GM12878 (cell line): ENCODE measurements at regions not wholly inside any gene's neighbourhood (a gene's known extent, or its start where the extent isn't known, plus 50 kb on each side); places are given as distances from the start of the nearest gene placed in this dataset.

Source experiments
- ATAC-seq: fragments of 200-7000 bp; cut with Tn5 transposase; 3 replicates; pipeline ENCODE4 v1.9.1; 2020; ENCODE audit warnings: mild to moderate bottlenecking, moderate library complexity
- BruUV-seq: library from RNA; stranded (reverse); fragments of 400-500 nt; replicated peaks from 2 replicates; lab custom pipeline; 2021; lab: Mats Ljungman, UMichigan
- CTCF ChIA-PET: fragments of 300-600 bp; sonication (Branson Sonifier 250); formaldehyde crosslinking; extraction: SDS; loops from one replicate; lab custom pipeline; 2021; ENCODE audit warnings: inconsistent platforms; lab: Yijun Ruan, JAX
- POLR2A ChIA-PET: fragments of 350-600 bp; formaldehyde crosslinking; extraction: SDS; loops from one replicate; lab custom pipeline; 2021; ENCODE audit warnings: inconsistent platforms; lab: Charles Lee
- RAD21 ChIA-PET: fragments of 300-600 bp; sonication (Branson Sonifier 250); formaldehyde crosslinking; loops from one replicate; lab custom pipeline; 2023; ENCODE audit warnings: antibody characterized with exemption; ENCODE audit not compliant: unreplicated experiment; lab: Charles Lee
- SMC1A ChIA-PET: fragments of 300-600 bp; sonication (Branson Sonifier 250); formaldehyde crosslinking; loops from one replicate; lab custom pipeline; 2023; ENCODE audit not compliant: unreplicated experiment, uncharacterized antibody; lab: Charles Lee
- DNase-seq: peaks from one replicate; pipeline ENCODE4 v3.0.0-alpha.2; 2011; ENCODE audit warnings: low read depth, low spot score
- FAIRE-seq: peaks from 3 replicates; lab custom pipeline; 2011; peaks lifted over from hg19 to GRCh38; lab: Jason Lieb, UNC
- H2AFZ ChIP-seq: 2 replicates; pipeline ENCODE4 v1.6.0; 2011; ENCODE audit warnings: low read depth, low read length, control low read depth; ENCODE audit not compliant: control insufficient read depth
- H3K27ac ChIP-seq: 2 replicates; pipeline ENCODE4 v1.5.1; 2011; ENCODE audit warnings: control low read depth; ENCODE audit not compliant: control insufficient read depth, insufficient read depth
- H3K27me3 ChIP-seq, 2 experiments: replicated peaks in 1 of 2; 2 replicates each; pipeline versions ENCODE4 v1.6.0 to v1.6.1; 2011; ENCODE audit warnings: low read length in 1 of 2; ENCODE audit not compliant: control insufficient read depth in 2 of 2, insufficient read depth in 2 of 2
- H3K36me3 ChIP-seq, 2 experiments: 2 replicates each; pipeline ENCODE4 v1.5.1; 2011; ENCODE audit warnings: low read length in 1 of 2; ENCODE audit not compliant: control insufficient read depth in 2 of 2, insufficient read depth in 2 of 2
- H3K4me1 ChIP-seq: 2 replicates; pipeline ENCODE4 v1.6.1; 2011; ENCODE audit warnings: mild to moderate bottlenecking, low read length, moderate library complexity, mixed read lengths; ENCODE audit not compliant: control insufficient read depth, insufficient read depth
- H3K4me2 ChIP-seq: 2 replicates; pipeline ENCODE4 v1.6.0; 2011; ENCODE audit warnings: control low read depth; ENCODE audit not compliant: control insufficient read depth, insufficient read depth
- H3K4me3 ChIP-seq: fragments of 200-600 bp; sonication (generic); 2 replicates; pipeline ENCODE4 v1.5.1; 2016
- H3K79me2 ChIP-seq: 2 replicates; pipeline ENCODE4 v1.6.0; 2011; ENCODE audit warnings: low read length; ENCODE audit not compliant: control insufficient read depth, insufficient read depth
- H3K9ac ChIP-seq: 2 replicates; pipeline ENCODE4 v1.8.0; 2011; ENCODE audit warnings: low read length, control low read depth, mixed read lengths; ENCODE audit not compliant: control insufficient read depth, insufficient read depth
- H3K9me3 ChIP-seq: replicated peaks from 3 replicates; pipeline ENCODE4 v1.5.1; 2011; ENCODE audit warnings: mild to moderate bottlenecking, low read length; ENCODE audit not compliant: control insufficient read depth, insufficient read depth
- H4K20me1 ChIP-seq: 2 replicates; pipeline ENCODE4 v1.6.0; 2011; ENCODE audit not compliant: control insufficient read depth, insufficient read depth
- BACH1 ChIP-seq: fragments of 450-650 bp; IDR thresholded peaks from 2 replicates; pipeline ENCODE4 v1.6.1; 2017; ENCODE audit warnings: mild to moderate bottlenecking, borderline replicate concordance
- BCLAF1 ChIP-seq: fragments of 450-650 bp; IDR thresholded peaks from 2 replicates; pipeline ENCODE4 v1.6.1; 2017; ENCODE audit warnings: antibody characterized with exemption, mild to moderate bottlenecking, moderate library complexity
- BHLHE40 ChIP-seq, 2 experiments: fragments of 450-650 bp in 1 of 2; IDR thresholded peaks; 2 replicates each; pipeline ENCODE4 v1.6.1; 2011 to 2017; ENCODE audit warnings: low read depth in 2 of 2, borderline replicate concordance in 1 of 2, improper control_type of control experiment in 1 of 2, low read length in 1 of 2, mild to moderate bottlenecking in 1 of 2
- DPF2 ChIP-seq: fragments of 450-650 bp; IDR thresholded peaks from 2 replicates; pipeline ENCODE4 v1.6.1; 2017; ENCODE audit warnings: mild to moderate bottlenecking
- EED ChIP-seq: sonication (generic); IDR thresholded peaks from 2 replicates; pipeline ENCODE4 v1.6.1; 2016; ENCODE audit warnings: antibody characterized with exemption, low read depth
- IKZF1 ChIP-seq: fragments of 450-650 bp; conservative IDR thresholded peaks from 2 replicates; pipeline ENCODE4 v1.6.1; 2017; ENCODE audit warnings: antibody characterized with exemption, mild to moderate bottlenecking
- IKZF2 ChIP-seq, 2 experiments: fragments of 450-650 bp; IDR thresholded peaks; 2 replicates each; pipeline ENCODE4 v1.6.1; 2017; ENCODE audit warnings: mild to moderate bottlenecking in 2 of 2, moderate library complexity in 2 of 2
- IRF4 ChIP-seq: IDR thresholded peaks from 2 replicates; pipeline ENCODE4 v1.6.1; 2011; ENCODE audit warnings: low read depth, low read length
- MLLT1 ChIP-seq: fragments of 450-650 bp; IDR thresholded peaks from 2 replicates; pipeline ENCODE4 v1.6.1; 2016; ENCODE audit warnings: mild to moderate bottlenecking
- MTA2 ChIP-seq: fragments of 450-650 bp; IDR thresholded peaks from 2 replicates; pipeline ENCODE4 v1.6.1; 2016; ENCODE audit warnings: low read depth, mild to moderate bottlenecking, moderate library complexity
- NFIC ChIP-seq: IDR thresholded peaks from 2 replicates; pipeline ENCODE4 v1.6.1; 2012; ENCODE audit warnings: low read depth, mild to moderate bottlenecking, inconsistent platforms, low read length, moderate library complexity
- SMARCA5 ChIP-seq: fragments of 450-650 bp; IDR thresholded peaks from 2 replicates; pipeline ENCODE4 v1.6.1; 2017; ENCODE audit warnings: mild to moderate bottlenecking
- SPI1 ChIP-seq: IDR thresholded peaks from 2 replicates; pipeline ENCODE4 v1.6.1; 2011; ENCODE audit warnings: low read depth, mild to moderate bottlenecking, low read length, moderate library complexity, borderline replicate concordance; ENCODE audit not compliant: insufficient read depth
- ZNF687 ChIP-seq: fragments of 450-650 bp; IDR thresholded peaks from 2 replicates; pipeline ENCODE4 v1.6.1; 2017; ENCODE audit warnings: mild to moderate bottlenecking, moderate library complexity
- WGBS: methylation state at CpG from one replicate; pipeline ENCODE4 v1.1.6; 2016; ENCODE audit warnings: low lambda C conversion rate; ENCODE audit not compliant: insufficient replicate concordance, insufficient coverage; ENCODE audit errors: missing lambda C conversion rate; 5-methylcytosine and 5-hydroxymethylcytosine counted together
- in situ Hi-C: fragments of 300-500 bp; cut with MboI; formaldehyde crosslinking; loops from 9 replicates; pipeline ENCODE4 v1.14.3; 2018; ENCODE audit warnings: mixed read lengths
- intact Hi-C: fragments of 100-400 bp; cut with micrococcal nuclease; formaldehyde crosslinking; loops from one replicate; pipeline ENCODE4 v1.14.2; 2022; ENCODE audit not compliant: unreplicated experiment

GRCh38 chr20:6916938-6917337, 149.5 kb downstream of the BMP2 start:
- Histone ChIP-seq H3K9me3 (no peaks in the 10 kb centered on the region), H3K79me2 (no peaks in the 10 kb centered on the region), H3K9ac (no peak overlapping the region), H3K36me3 (no peaks in the 10 kb centered on the region), H4K20me1 (no peaks in the 10 kb centered on the region), H3K4me2 (no peak overlapping the region), H3K4me3 (no peak overlapping the region), H3K27ac (no peak overlapping the region), H2AFZ (no peak overlapping the region), H3K4me1 (no peaks in the 10 kb centered on the region), H3K27me3 (no peaks in the 10 kb centered on the region)
- 13% methylated on average over 1 of the region's 1 CpG for WGBS
- BruUV-seq: no TSS peak
- intact Hi-C loops: no loop called here
- peak; percentile 13; the same call in 2 of the 3 replicates for ATAC-seq
- FAIRE-seq: no peak
- ChIA-PET RAD21 (interaction anchor here (1.0 to 9.5 kb wide), 9 partner anchors 8 to 148 kb away, joined by 3 to 197 read pairs (median 30); no protein-coding TSS in a partner anchor), SMC1A (interaction anchor here (0.7 to 19.4 kb wide), 16 partner anchors 8 to 87 kb away, joined by 3 to 370 read pairs (median 12); no protein-coding TSS in a partner anchor), POLR2A (interaction anchor here (0.8 to 6.0 kb wide), 9 partner anchors 8 to 71 kb away, joined by 3 to 46 read pairs (median 4); no protein-coding TSS in a partner anchor), CTCF (interaction anchor here (0.9 to 5.2 kb wide), 8 partner anchors 12 to 89 kb away, joined by 3 to 34 read pairs (median 6); no protein-coding TSS in a partner anchor)
- in situ Hi-C loops: no loop called here
- no peak for DNase-seq
- TF ChIP-seq EED (no peak), SMARCA5 (peak; percentile 46; the same call in 1 of the 2 replicates), ZNF687 (0 out of 2 replicates have a peak, but pooled peaks have one; percentile 13), BACH1 (peak; percentile 18; the same call in 1 of the 2 replicates), IKZF2 (IDR thresholded peaks at IDR 0.05) (peak; percentile 70 to 76; a peak in 3 of 4 replicates), NFIC (no peak), IKZF1 (peak; percentile 81), MLLT1 (0 out of 2 replicates have a peak, but pooled peaks have one; percentile 18), SPI1 (peak; percentile 35; the same call in 1 of the 2 replicates), IRF4 (no peak), BCLAF1 (no peak), MTA2 (peak; percentile 41; the same call in 1 of the 2 replicates), DPF2 (peak; percentile 54), BHLHE40 (IDR thresholded peaks at IDR 0.05; ENCODE audit: borderline replicate concordance in 1 of 2, low read depth in 2 of 2, low read length in 1 of 2) (0 out of 4 replicates have a peak, but pooled peaks of 1 of the 2 experiments have one; percentile 11)
